Stimulated activated CD8-positive, alpha-beta memory T cell treated with anti-CD3 and anti-CD28 coated beads, Interleukin-2, amount 100 ng/mL, for 1 hour (primary cell): ENCODE measurements at regions not wholly inside any gene's neighbourhood (a gene's known extent, or its start where the extent isn't known, plus 50 kb on each side); places are given as distances from the start of the nearest gene placed in this dataset.
"Not testable (repeated sequence)": the region's sequence is repeated elsewhere in the genome, so short reads cannot be mapped to it uniquely, and the experiment has no call there.

Experiments used
- DNase-seq, 2 donors: peaks; one replicate each; pipeline ENCODE4 v3.0.0-alpha.2; 2020; ENCODE audit warnings: low read depth in 2 of 2

- DNase-seq = no peak
Measured at GRCh38 chr4:181776264-181777054, 466.7 kb upstream of the TENM3 start.

GRCh38 chr4:181777518-181777917 is 465.7 kb upstream of the TENM3 start:
- DNase-seq = no peak

GRCh38 chr4:181784881-181785280 is 458.3 kb upstream of the TENM3 start:
- DNase-seq = no peak

- DNase-seq = no peak
Measured at GRCh38 chr4:181792641-181793040, 450.6 kb upstream of the TENM3 start.

GRCh38 chr4:181793096-181793495 is 450.1 kb upstream of the TENM3 start:
- no peak for DNase-seq

GRCh38 chr4:181796502-181796901 is 446.7 kb upstream of the TENM3 start:
- no peak for DNase-seq

- DNase-seq = no peak
Measured at GRCh38 chr4:181798536-181798935, 444.7 kb upstream of the TENM3 start.

- no peak for DNase-seq
Measured at GRCh38 chr4:181799561-181800069, 443.6 kb upstream of the TENM3 start.

- no peak for DNase-seq
Measured at GRCh38 chr4:181802207-181802606, 441.0 kb upstream of the TENM3 start.

- no peak for DNase-seq
Measured at GRCh38 chr4:181807771-181808170, 435.4 kb upstream of the TENM3 start.

- DNase-seq = no peak
Measured at GRCh38 chr4:181810711-181811110, 432.5 kb upstream of the TENM3 start.

- DNase-seq = not testable (repeated sequence)
Measured at GRCh38 chr4:181811550-181811949, 431.7 kb upstream of the TENM3 start.

GRCh38 chr4:181819946-181820345 is 423.3 kb upstream of the TENM3 start:
- no peak for DNase-seq

- DNase-seq = no peak
Measured at GRCh38 chr4:181820553-181820952, 422.6 kb upstream of the TENM3 start.

- no peak for DNase-seq
Measured at GRCh38 chr4:181821039-181822004, 421.9 kb upstream of the TENM3 start.

GRCh38 chr4:181822005-181822375 is 421.2 kb upstream of the TENM3 start:
- DNase-seq = no peak

- DNase-seq = no peak
Measured at GRCh38 chr4:181823183-181823582, 420.0 kb upstream of the TENM3 start.

GRCh38 chr4:181823645-181824044 is 419.6 kb upstream of the TENM3 start:
- no peak for DNase-seq

GRCh38 chr4:181825564-181825963 is 417.6 kb upstream of the TENM3 start:
- DNase-seq = no peak

GRCh38 chr4:181827246-181827645 is 416.0 kb upstream of the TENM3 start:
- no peak for DNase-seq

- no peak for DNase-seq
Measured at GRCh38 chr4:181830404-181831035, 412.7 kb upstream of the TENM3 start.

- DNase-seq = no peak
Measured at GRCh38 chr4:181834071-181834470, 409.1 kb upstream of the TENM3 start.
